ENCODE measurements at regions not wholly inside any gene's neighbourhood (a gene's known extent, or its start where the extent isn't known, plus 50 kb on each side); places are given as distances from the start of the nearest gene placed in this dataset.

GRCh38 chr4:66681962-66682361 lies 863.3 kb downstream of the CENPC start:
- Histone ChIP-seq H3K36me3 (replicated peaks in 1 of 2; ENCODE audit: insufficient read depth in 1 of 2, low read depth in 2 of 2) (no peaks in the 10 kb centered on the region), H3K4me1 (no peaks in the 10 kb centered on the region), H3K27ac (no peak overlapping the region), H3K4me3 (no peak overlapping the region), H3K9me3 (no peaks in the 10 kb centered on the region), H3K27me3 (no peaks in the 10 kb centered on the region)
- intact Hi-C loops (cut with DNase I): no loop called here
- ATAC-seq (no peak), DNase-seq (no peak)
- TF ChIP-seq CTCF (IDR thresholded peaks at IDR 0.05): no peak
- TF ChIP-seq POLR2A (IDR thresholded peaks at IDR 0.05): no peak

GRCh38 chr4:66667249-66667648 lies 878.1 kb downstream of the CENPC start:
- H3K4me1 ChIP-seq: no peaks in the 10 kb centered on the region
- TF ChIP-seq POLR2A (IDR thresholded peaks at IDR 0.05) (no peak), CTCF (IDR thresholded peaks at IDR 0.05) (no peak)
- no peak overlapping the region for H3K27ac ChIP-seq
- no peak overlapping the region for H3K4me3 ChIP-seq
- no peak for DNase-seq
- WGBS, 2 donors: 89 to 97% methylated on average over 1 of the region's 1 CpG
- intact Hi-C loops (cut with DNase I): no loop called here
- no peak for ATAC-seq
- no peaks in the 10 kb centered on the region for H3K36me3 ChIP-seq (replicated peaks in 1 of 2; ENCODE audit: insufficient read depth in 1 of 2, low read depth in 2 of 2)
- no peaks in the 10 kb centered on the region for H3K27me3 ChIP-seq
- no peaks in the 10 kb centered on the region for H3K9me3 ChIP-seq

GRCh38 chr4:66662620-66663019 lies 882.7 kb downstream of the CENPC start:
- TF ChIP-seq POLR2A (IDR thresholded peaks at IDR 0.05): no peak
- no peak for TF ChIP-seq CTCF (IDR thresholded peaks at IDR 0.05)

GRCh38 chr4:66658809-66659208 lies 886.5 kb downstream of the CENPC start:
- Histone ChIP-seq H3K4me3 (no peak overlapping the region), H3K36me3 (replicated peaks in 1 of 2; ENCODE audit: insufficient read depth in 1 of 2, low read depth in 2 of 2) (no peaks in the 10 kb centered on the region), H3K27ac (no peak overlapping the region), H3K9me3 (no peaks in the 10 kb centered on the region), H3K4me1 (no peaks in the 10 kb centered on the region), H3K27me3 (no peaks in the 10 kb centered on the region)
- no peak for TF ChIP-seq POLR2A (IDR thresholded peaks at IDR 0.05)
- DNase-seq: no peak
- WGBS, 2 donors: 34 to 39% methylated on average over 2 of the region's 2 CpGs
- intact Hi-C loops (cut with DNase I): no loop called here
- no peak for ATAC-seq

More at GRCh38 chr4:66662620-66663019, 882.7 kb downstream of the CENPC start:
- WGBS, 2 donors: 51 to 56% methylated on average over 3 of the region's 3 CpGs
- Histone ChIP-seq H3K36me3 (replicated peaks in 1 of 2; ENCODE audit: insufficient read depth in 1 of 2, low read depth in 2 of 2) (no peaks in the 10 kb centered on the region), H3K27me3 (no peaks in the 10 kb centered on the region), H3K9me3 (no peaks in the 10 kb centered on the region), H3K4me3 (no peak overlapping the region), H3K27ac (no peak overlapping the region), H3K4me1 (no peaks in the 10 kb centered on the region)
- DNase-seq (no peak), ATAC-seq (no peak)
- intact Hi-C loops (cut with DNase I): no loop called here

GRCh38 chr4:66655505-66655904 lies 889.8 kb downstream of the CENPC start:
- no peaks in the 10 kb centered on the region for H3K36me3 ChIP-seq (replicated peaks in 1 of 2; ENCODE audit: insufficient read depth in 1 of 2, low read depth in 2 of 2)
- H3K27ac ChIP-seq: no peak overlapping the region
- WGBS, 2 donors: 57 to 60% methylated on average over 2 of the region's 2 CpGs
- H3K4me1 ChIP-seq: no peaks in the 10 kb centered on the region
- intact Hi-C loops (cut with DNase I): no loop called here
- H3K9me3 ChIP-seq: no peaks in the 10 kb centered on the region
- no peak overlapping the region for H3K4me3 ChIP-seq
- TF ChIP-seq CTCF (IDR thresholded peaks at IDR 0.05): no peak
- TF ChIP-seq POLR2A (IDR thresholded peaks at IDR 0.05): no peak
- no peaks in the 10 kb centered on the region for H3K27me3 ChIP-seq
- no peak for ATAC-seq
- DNase-seq: no peak
